ENCODE measurements at regions not wholly inside any gene's neighbourhood (a gene's known extent, or its start where the extent isn't known, plus 50 kb on each side); places are given as distances from the start of the nearest gene placed in this dataset.

GRCh38 chr14:98197933-98198332 lies 1074.1 kb downstream of the BCL11B start:
- intact Hi-C loops (cut with micrococcal nuclease) = no loop called here

- intact Hi-C loops (cut with micrococcal nuclease) = no loop called here
These were observed 1073.6 kb downstream of the BCL11B start for GRCh38 chr14:98198385-98198784.

DNA sequence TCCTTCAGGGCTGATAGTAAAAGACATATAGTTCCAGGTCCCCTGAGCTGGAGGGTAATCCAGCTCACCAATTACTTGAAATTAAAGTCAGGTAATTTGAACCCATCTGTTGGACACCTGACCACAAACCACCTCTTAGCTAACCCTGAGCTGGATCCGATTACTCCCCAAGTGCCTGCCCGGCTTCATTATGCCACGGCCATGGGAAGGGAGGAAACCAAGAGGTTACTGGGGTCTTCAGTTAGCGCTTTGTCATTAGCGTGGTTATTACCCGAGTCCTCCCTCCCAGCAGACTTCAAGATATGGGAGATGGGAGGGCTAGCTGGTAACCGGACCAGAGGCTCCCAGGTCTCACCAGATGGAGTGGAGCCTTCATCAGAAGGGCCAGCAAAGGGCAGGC lies 1071.4 kb downstream of the BCL11B start:
- intact Hi-C loops (cut with micrococcal nuclease) = no loop called here

GRCh38 chr14:98203421-98203820 lies 1068.6 kb downstream of the BCL11B start:
- intact Hi-C loops (cut with micrococcal nuclease) = no loop called here

DNA sequence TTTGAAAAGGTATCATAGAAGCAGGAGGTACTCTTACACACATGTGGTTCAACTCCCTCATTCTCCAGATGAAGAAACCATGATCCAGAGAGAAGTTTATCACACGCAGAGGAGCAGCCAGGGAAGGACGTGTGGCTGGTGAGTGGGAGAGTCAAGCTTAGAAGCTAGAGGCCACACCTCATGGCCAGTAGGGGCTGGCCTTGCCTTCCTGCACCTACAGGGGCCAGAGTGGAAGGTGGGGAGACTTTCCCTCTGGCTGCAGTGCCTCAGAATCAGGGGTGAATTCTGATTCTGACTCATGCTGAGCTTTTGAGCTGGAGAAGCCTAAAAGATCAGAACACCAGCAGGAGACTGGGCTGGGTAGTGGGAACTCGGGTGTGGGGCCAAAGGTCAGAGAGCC lies 1067.9 kb downstream of the BCL11B start:
- intact Hi-C loops (cut with micrococcal nuclease) = no loop called here

DNA sequence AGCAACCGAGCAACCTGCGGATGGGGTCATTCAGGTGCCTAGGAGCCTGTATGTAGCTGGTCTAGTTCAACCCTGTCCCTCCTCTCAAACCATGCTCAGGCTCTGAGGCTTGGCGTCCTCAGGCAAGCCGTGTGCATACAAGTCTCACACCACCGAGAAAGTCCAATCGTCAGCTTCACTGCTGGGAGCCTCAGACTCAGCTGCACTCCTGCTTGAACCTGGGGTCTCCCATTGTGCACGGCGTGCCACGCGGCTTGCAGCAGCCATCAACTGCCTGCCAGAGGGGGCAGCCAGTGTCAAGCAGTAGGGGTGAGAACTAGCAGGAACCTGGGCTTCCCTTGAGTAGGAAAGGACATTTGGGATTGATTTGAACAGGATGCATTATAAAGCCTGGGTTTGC lies 1064.6 kb downstream of the BCL11B start:
- intact Hi-C loops (cut with micrococcal nuclease) = no loop called here

DNA sequence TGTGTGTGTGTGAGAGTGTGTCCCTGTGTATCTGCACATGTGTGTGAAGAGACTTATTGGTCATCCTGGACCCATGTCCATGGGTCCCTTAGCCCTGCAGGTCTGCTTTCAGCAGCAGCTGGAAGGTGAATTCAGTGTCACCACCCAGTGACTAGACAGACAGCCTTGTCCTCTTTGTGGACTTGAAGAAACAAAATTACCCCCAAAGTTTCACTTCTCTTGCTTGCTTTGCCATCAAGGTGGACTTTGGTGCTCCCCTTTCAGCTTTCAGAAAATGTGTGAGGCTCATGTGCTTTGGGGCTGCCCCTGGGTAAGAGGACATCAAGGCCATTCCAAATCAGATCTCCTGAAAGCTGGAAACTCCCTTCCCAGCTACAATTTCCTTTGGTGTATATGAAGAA lies 1063.8 kb downstream of the BCL11B start:
- intact Hi-C loops (cut with micrococcal nuclease) = no loop called here

GRCh38 chr14:98208943-98209342 lies 1063.1 kb downstream of the BCL11B start:
- intact Hi-C loops (cut with micrococcal nuclease) = no loop called here

GRCh38 chr14:98210045-98210672 lies 1061.8 kb downstream of the BCL11B start:
- intact Hi-C loops (cut with micrococcal nuclease) = no loop called here

- intact Hi-C loops (cut with micrococcal nuclease) = no loop called here
These were observed 1054.5 kb downstream of the BCL11B start for GRCh38 chr14:98217530-98217929.

DNA sequence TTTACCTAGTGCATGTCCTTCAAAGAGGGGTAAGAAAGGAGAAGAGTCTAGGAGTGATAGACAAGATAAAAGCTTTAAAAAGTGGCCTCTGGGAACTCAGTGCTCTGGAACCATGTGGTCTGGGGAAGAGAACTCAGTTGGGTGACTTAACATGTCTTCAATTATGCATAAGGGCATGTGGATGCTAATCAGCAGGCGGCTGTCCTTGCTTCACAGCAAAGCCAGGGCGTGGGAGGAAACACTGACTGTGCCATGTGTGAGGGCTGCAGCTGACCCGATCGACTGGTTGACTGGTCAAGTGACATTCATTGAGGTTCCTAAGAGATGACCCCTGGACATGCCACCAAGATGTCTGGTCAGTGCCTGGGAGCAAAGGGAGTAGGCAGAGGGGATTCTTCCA lies 1053.8 kb downstream of the BCL11B start:
- intact Hi-C loops (cut with micrococcal nuclease) = no loop called here

- intact Hi-C loops (cut with micrococcal nuclease) = no loop called here
These were observed 1052.4 kb downstream of the BCL11B start for GRCh38 chr14:98219638-98220037.

DNA sequence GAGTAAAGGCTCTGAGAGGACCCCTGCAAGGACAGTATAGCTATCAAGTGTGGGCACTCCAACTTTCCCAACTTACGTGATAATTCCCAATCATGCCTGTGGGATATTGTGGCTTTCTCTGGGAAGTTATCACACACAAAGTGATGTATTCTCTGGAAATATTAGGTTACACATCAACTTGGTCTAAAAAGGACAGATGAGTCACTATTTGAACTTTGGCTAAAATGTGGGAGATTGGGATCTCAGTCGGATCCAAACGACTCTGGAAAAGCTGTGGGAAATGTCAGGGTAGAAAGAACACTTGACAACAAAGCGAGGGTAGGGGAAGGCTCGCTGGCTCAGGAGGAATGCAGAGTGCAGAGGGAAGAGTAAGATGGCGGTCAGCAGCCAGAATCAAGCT lies 1048.9 kb downstream of the BCL11B start:
- intact Hi-C loops (cut with micrococcal nuclease) = loop anchor here (1.0 kb wide), 1 partner anchor 34 kb away; no protein-coding TSS in a partner anchor

DNA sequence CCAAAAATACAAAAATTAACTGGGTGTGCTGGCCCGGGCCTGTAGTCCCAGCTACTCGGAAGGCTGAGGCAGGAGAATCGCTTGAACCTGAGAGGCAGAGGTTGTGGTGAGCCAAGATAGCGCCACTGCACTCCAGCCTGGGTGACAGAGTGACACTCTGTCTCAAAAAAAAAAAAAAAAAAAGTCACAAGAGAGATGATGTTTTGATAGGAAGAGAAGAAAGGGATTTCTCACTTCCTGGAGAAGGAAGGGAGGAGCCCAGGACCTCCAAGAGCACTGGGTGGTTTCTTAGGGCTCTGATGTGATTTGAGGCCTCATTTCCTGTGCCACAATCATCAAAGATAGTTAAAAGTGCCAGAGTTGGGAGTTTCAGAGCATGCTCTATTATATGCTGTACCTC lies 1048.3 kb downstream of the BCL11B start:
- intact Hi-C loops (cut with micrococcal nuclease) = loop anchor here (1.0 kb wide), 1 partner anchor 34 kb away; no protein-coding TSS in a partner anchor

DNA sequence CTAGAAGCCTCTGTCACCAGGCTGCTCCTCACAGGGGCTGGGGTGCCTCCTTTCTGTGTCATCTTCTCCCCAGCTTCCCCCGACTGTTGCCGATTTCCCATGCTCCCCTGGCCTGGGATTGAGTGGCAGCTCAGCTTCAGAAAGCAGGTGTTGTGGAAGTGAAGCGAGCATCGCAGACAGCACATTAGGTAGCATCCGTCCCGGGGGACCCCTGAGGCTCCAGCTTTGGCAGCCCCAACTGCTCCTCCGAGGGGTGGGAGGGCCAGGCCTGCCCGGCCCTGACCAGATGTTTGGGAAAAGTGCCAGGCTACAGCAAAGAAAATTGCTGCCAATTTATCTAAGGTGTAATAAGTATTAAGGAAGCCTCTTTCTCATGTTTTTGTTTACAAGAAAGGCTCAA lies 1045.6 kb downstream of the BCL11B start:
- intact Hi-C loops (cut with micrococcal nuclease) = loop anchor here (5.0 kb wide), 2 partner anchors 89 to 1041 kb away; no protein-coding TSS in a partner anchor

- intact Hi-C loops (cut with micrococcal nuclease) = loop anchor here (5.0 kb wide), 2 partner anchors 90 to 1040 kb away; no protein-coding TSS in a partner anchor
These were observed 1044.8 kb downstream of the BCL11B start for GRCh38 chr14:98227000-98227726.

GRCh38 chr14:98227727-98228111 lies 1044.3 kb downstream of the BCL11B start:
- intact Hi-C loops (cut with micrococcal nuclease) = loop anchor here (5.0 kb wide), 2 partner anchors 90 to 1040 kb away; no protein-coding TSS in a partner anchor

GRCh38 chr14:98229656-98230366 lies 1042.2 kb downstream of the BCL11B start:
- intact Hi-C loops (cut with micrococcal nuclease) = loop anchor here (5.0 kb wide), 2 partner anchors 93 to 1037 kb away; no protein-coding TSS in a partner anchor

GRCh38 chr14:98230411-98230810 lies 1041.6 kb downstream of the BCL11B start:
- intact Hi-C loops (cut with micrococcal nuclease) = no loop called here

GRCh38 chr14:98231210-98231609 lies 1040.8 kb downstream of the BCL11B start:
- intact Hi-C loops (cut with micrococcal nuclease) = no loop called here

DNA sequence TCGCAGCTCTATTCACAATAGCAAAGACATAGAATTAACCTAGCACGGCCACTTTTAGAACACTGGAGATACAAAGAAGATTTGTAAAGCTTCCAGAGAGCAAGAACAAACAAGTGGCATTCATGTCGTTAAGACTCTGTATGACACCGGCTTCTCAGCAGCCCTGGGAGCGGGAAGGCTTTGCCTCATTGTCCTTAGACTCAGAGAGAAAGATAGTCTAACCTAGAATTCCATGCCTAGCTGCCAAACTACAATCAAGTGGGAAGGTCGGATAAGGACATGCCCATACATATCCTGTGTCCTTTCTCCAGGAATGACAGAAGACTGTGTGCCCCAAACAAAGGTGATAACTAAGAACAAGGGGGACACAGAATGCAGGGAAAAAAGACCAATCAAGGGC lies 1038.3 kb downstream of the BCL11B start:
- intact Hi-C loops (cut with micrococcal nuclease) = no loop called here

GRCh38 chr14:98234208-98234607 lies 1037.8 kb downstream of the BCL11B start:
- intact Hi-C loops (cut with micrococcal nuclease) = no loop called here
